ENCODE measurements at regions not wholly inside any gene's neighbourhood (a gene's known extent, or its start where the extent isn't known, plus 50 kb on each side); places are given as distances from the start of the nearest gene placed in this dataset.

DNA sequence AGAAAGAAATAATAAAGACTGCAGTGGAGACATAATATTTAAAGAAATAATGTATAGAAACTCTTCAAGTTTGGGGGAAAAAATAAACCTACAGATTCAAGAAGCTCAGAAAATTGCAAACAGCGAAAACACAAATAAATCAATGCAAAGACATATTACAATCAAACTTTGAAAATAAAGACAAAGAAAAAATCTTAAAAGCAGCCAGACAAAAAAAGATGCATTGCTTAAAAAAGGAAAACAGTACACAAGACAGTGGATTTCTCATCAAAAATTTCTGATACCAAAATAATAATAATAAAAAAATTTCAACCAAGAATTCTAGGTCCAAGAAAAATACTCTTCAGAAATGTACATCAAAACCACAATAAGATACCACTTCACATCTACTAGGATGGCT, 681.0 kb downstream of the UQCRFS1 start:
- TF ChIP-seq CTCF (IDR thresholded peaks at IDR 0.05 in 4 of 5, conservative IDR thresholded peaks at IDR 0.05 in 1 of 5): no peak
- no peak for TF ChIP-seq POLR2A (IDR thresholded peaks at IDR 0.05)

Measured in gastrocnemius medialis (tissue), 4 donors.